M059J (cell line): ENCODE measurements at regions not wholly inside any gene's neighbourhood (a gene's known extent, or its start where the extent isn't known, plus 50 kb on each side); places are given as distances from the start of the nearest gene placed in this dataset.
A peak's percentile ranks its signal among the peaks of the same experiment; 100 is the strongest.

ENCODE experiments used
- DNase-seq: peaks from one replicate; pipeline ENCODE4 v3.0.0-alpha.2; 2012; ENCODE audit warnings: low read depth

- DNase-seq, result no peak
Measured at GRCh38 chr3:124660599-124660998, 69.7 kb upstream of the UMPS start.

- no peak for DNase-seq
Measured at GRCh38 chr3:124663690-124664089, 66.6 kb upstream of the UMPS start.

GRCh38 chr3:124664804-124665203, 65.4 kb upstream of the UMPS start:
- DNase-seq, result no peak

GRCh38 chr3:124666067-124666466, 64.2 kb upstream of the UMPS start:
- no peak for DNase-seq

- peak; percentile 66 for DNase-seq
Measured at GRCh38 chr3:124669470-124669869, 60.8 kb upstream of the UMPS start.

- DNase-seq, result no peak
Measured at GRCh38 chr3:124671106-124671505, 59.1 kb upstream of the UMPS start.

- no peak for DNase-seq
Measured at GRCh38 chr3:124674336-124674735, 55.9 kb upstream of the UMPS start.

GRCh38 chr3:124676236-124676635, 54.0 kb upstream of the UMPS start:
- DNase-seq, result peak; percentile 77

- no peak for DNase-seq
Measured at GRCh38 chr3:124679048-124679638, 51.1 kb upstream of the UMPS start.
